IMR-90 (cell line): ENCODE measurements at regions not wholly inside any gene's neighbourhood (a gene's known extent, or its start where the extent isn't known, plus 50 kb on each side); places are given as distances from the start of the nearest gene placed in this dataset.

Experiments
- ATAC-seq: fragments of 200-7000 bp; cut with Tn5 transposase; 2 replicates; pipeline ENCODE4 v1.9.1; 2020; ENCODE audit warnings: low read depth, mild to moderate bottlenecking, moderate library complexity
- BruUV-seq: library from RNA; stranded (reverse); fragments of 400-500 nt; replicated peaks from 2 replicates; lab custom pipeline; 2021; lab: Mats Ljungman, UMichigan
- CTCF ChIA-PET: fragments of 300-600 bp; formaldehyde crosslinking; extraction: SDS; loops from one replicate; lab custom pipeline; 2021; ENCODE audit warnings: antibody characterized with exemption; lab: Yijun Ruan, JAX
- POLR2A ChIA-PET: fragments of 300-600 bp; sonication (Branson Sonifier 250); formaldehyde crosslinking; loops from one replicate; lab custom pipeline; 2022; ENCODE audit warnings: antibody characterized with exemption; ENCODE audit not compliant: unreplicated experiment; lab: Charles Lee
- DNase-seq: peaks from one replicate; pipeline ENCODE4 v3.0.0; 2013
- H2AFZ ChIP-seq: replicated peaks from 2 replicates; pipeline ENCODE3; 2013; ENCODE audit warnings: low read length, mild to moderate bottlenecking; ENCODE audit not compliant: poor library complexity
- H2AK5ac ChIP-seq: 2 replicates; pipeline ENCODE4 v1.6.1; 2013; ENCODE audit warnings: low read depth, low read length, inconsistent platforms
- H2AK9ac ChIP-seq: replicated peaks from 2 replicates; pipeline ENCODE3; 2013; ENCODE audit warnings: mild to moderate bottlenecking, low read depth, low read length, moderate library complexity; ENCODE audit not compliant: poor library complexity
- H2BK120ac ChIP-seq: 2 replicates; pipeline ENCODE4 v1.6.1; 2013; ENCODE audit warnings: low read depth, low read length, inconsistent platforms
- H2BK15ac ChIP-seq: 3 replicates; pipeline ENCODE4 v1.6.1; 2013; ENCODE audit warnings: low read depth, low read length, inconsistent platforms
- H2BK20ac ChIP-seq: 2 replicates; pipeline ENCODE4 v1.6.1; 2013; ENCODE audit warnings: low read depth, mild to moderate bottlenecking, inconsistent platforms, low read length, moderate library complexity
- H2BK5ac ChIP-seq: 2 replicates; pipeline ENCODE4 v1.6.1; 2013; ENCODE audit warnings: mild to moderate bottlenecking, low read depth, low read length, inconsistent platforms; ENCODE audit not compliant: poor library complexity, severe bottlenecking
- H3K14ac ChIP-seq: replicated peaks from 2 replicates; pipeline ENCODE4 v1.6.1; 2013; ENCODE audit warnings: low read depth, low read length, inconsistent platforms
- H3K18ac ChIP-seq: 2 replicates; pipeline ENCODE4 v1.6.1; 2013; ENCODE audit warnings: low read depth, low read length, control low read depth
- H3K23ac ChIP-seq: 2 replicates; pipeline ENCODE4 v1.6.1; 2013; ENCODE audit warnings: low read depth, low read length, inconsistent platforms
- H3K27ac ChIP-seq: 2 replicates; pipeline ENCODE4 v1.5.1; 2013; ENCODE audit warnings: mild to moderate bottlenecking, control low read depth, low read length; ENCODE audit not compliant: insufficient read depth
- H3K27me3 ChIP-seq: 2 replicates; pipeline ENCODE4 v1.6.1; 2013; ENCODE audit warnings: low read length; ENCODE audit not compliant: control insufficient read depth, insufficient read depth
- H3K36me3 ChIP-seq: 2 replicates; pipeline ENCODE4 v1.6.1; 2013; ENCODE audit warnings: low read length, mixed read lengths; ENCODE audit not compliant: control insufficient read depth, insufficient read depth
- H3K4ac ChIP-seq: 2 replicates; pipeline ENCODE4 v1.6.1; 2013; ENCODE audit warnings: low read depth, low read length, inconsistent platforms
- H3K4me1 ChIP-seq: 2 replicates; pipeline ENCODE4 v1.6.1; 2013; ENCODE audit warnings: low read length, mixed read lengths; ENCODE audit not compliant: control insufficient read depth, insufficient read depth
- H3K4me2 ChIP-seq: 2 replicates; pipeline ENCODE4 v1.6.1; 2013; ENCODE audit warnings: low read depth, mild to moderate bottlenecking, control low read depth, low read length, moderate library complexity
- H3K4me3 ChIP-seq: 2 replicates; pipeline ENCODE4 v1.5.1; 2013; ENCODE audit warnings: low read depth, mild to moderate bottlenecking, control low read depth, low read length, moderate library complexity; ENCODE audit not compliant: insufficient read depth
- H3K56ac ChIP-seq: 2 replicates; pipeline ENCODE4 v1.6.1; 2013; ENCODE audit warnings: low read length, inconsistent platforms; ENCODE audit not compliant: insufficient read depth; ENCODE audit errors: extremely low read depth
- H3K79me1 ChIP-seq, 2 experiments: 2 replicates each; pipeline ENCODE4 v1.6.1; 2013; ENCODE audit warnings: low read length in 2 of 2, inconsistent platforms in 1 of 2, low read depth in 1 of 2
- H3K9ac ChIP-seq: 2 replicates; pipeline ENCODE4 v1.6.1; 2013; ENCODE audit warnings: low read depth, low read length, control low read depth
- H3K9me1 ChIP-seq: 2 replicates; pipeline ENCODE4 v1.6.1; 2013; ENCODE audit warnings: low read length, inconsistent platforms; ENCODE audit not compliant: insufficient read depth
- H3K9me3 ChIP-seq: 2 replicates; pipeline ENCODE4 v1.6.1; 2013; ENCODE audit warnings: low read length; ENCODE audit not compliant: control insufficient read depth, insufficient read depth
- H4K20me1 ChIP-seq: 2 replicates; pipeline ENCODE4 v1.6.1; 2013; ENCODE audit warnings: low read length, inconsistent platforms; ENCODE audit not compliant: insufficient read depth
- H4K5ac ChIP-seq: 2 replicates; pipeline ENCODE4 v1.6.1; 2013; ENCODE audit warnings: mild to moderate bottlenecking, low read depth, low read length, control low read depth
- H4K8ac ChIP-seq, 2 experiments: 2 replicates each; pipeline ENCODE4 v1.6.1; 2013; ENCODE audit warnings: low read depth in 2 of 2, low read length in 2 of 2, control low read depth in 1 of 2, inconsistent platforms in 1 of 2
- H4K91ac ChIP-seq: 2 replicates; pipeline ENCODE4 v1.6.1; 2013; ENCODE audit warnings: low read depth, low read length, inconsistent platforms; ENCODE audit not compliant: insufficient read depth
- CEBPB ChIP-seq: IDR thresholded peaks from 2 replicates; pipeline ENCODE4 v1.6.1; 2012; ENCODE audit warnings: low read depth, low read length, improper control_type of control experiment
- CHD1 ChIP-seq: IDR thresholded peaks from 2 replicates; pipeline ENCODE4 v1.6.1; 2012; ENCODE audit warnings: low read depth, low read length, improper control_type of control experiment
- CTCF ChIP-seq: conservative IDR thresholded peaks from 2 replicates; pipeline ENCODE4 v1.5.1; 2012; ENCODE audit warnings: mild to moderate bottlenecking, low read depth, low read length, improper control_type of control experiment
- ELK1 ChIP-seq: fragments of 150-350 bp; IDR thresholded peaks from 2 replicates; pipeline ENCODE4 v1.6.1; 2016; ENCODE audit warnings: low read depth, mild to moderate bottlenecking, low read length, moderate library complexity, borderline replicate concordance
- FOS ChIP-seq: fragments of 150-350 bp; IDR thresholded peaks from 2 replicates; pipeline ENCODE4 v1.6.1; 2016; ENCODE audit warnings: low read depth, low read length
- MAFK ChIP-seq: IDR thresholded peaks from 2 replicates; pipeline ENCODE4 v1.6.1; 2012; ENCODE audit warnings: low read depth, low read length, improper control_type of control experiment
- NFE2L2 ChIP-seq: fragments of 150-350 bp; IDR thresholded peaks from 2 replicates; pipeline ENCODE4 v1.6.1; 2016; ENCODE audit warnings: low read depth, mild to moderate bottlenecking, low read length
- RAD21 ChIP-seq: IDR thresholded peaks from 2 replicates; pipeline ENCODE4 v1.6.1; 2012; ENCODE audit warnings: low read length, improper control_type of control experiment
- RCOR1 ChIP-seq: IDR thresholded peaks from 2 replicates; pipeline ENCODE4 v1.6.1; 2012; ENCODE audit warnings: mild to moderate bottlenecking, low read length, improper control_type of control experiment; ENCODE audit not compliant: insufficient replicate concordance
- WGBS, 2 experiments: methylation state at CpG; one replicate each; pipeline versions ENCODE4 v1.1.5 to v1.1.7; 2013; ENCODE audit warnings: missing lambda C conversion rate in 2 of 2; ENCODE audit not compliant: insufficient read length in 1 of 2; ENCODE audit errors: extremely low coverage in 2 of 2; 5-methylcytosine and 5-hydroxymethylcytosine counted together
- dilution Hi-C: fragments of 300-500 bp; cut with HindIII; formaldehyde crosslinking; loops from one replicate; pipeline ENCODE4 v1.14.3; 2018; ENCODE audit warnings: low sequenced_read_pairs; ENCODE audit not compliant: unreplicated experiment
- in situ Hi-C: fragments of 300-500 bp; cut with MboI; formaldehyde crosslinking; loops from 3 replicates; pipeline ENCODE4 v1.14.3; 2019; ENCODE audit warnings: low sequenced_read_pairs, inconsistent platforms, mixed read lengths
- intact Hi-C: fragments of 100-400 bp; cut with micrococcal nuclease; formaldehyde crosslinking; loops from 2 replicates; pipeline ENCODE4 v1.10.0; 2022

DNA sequence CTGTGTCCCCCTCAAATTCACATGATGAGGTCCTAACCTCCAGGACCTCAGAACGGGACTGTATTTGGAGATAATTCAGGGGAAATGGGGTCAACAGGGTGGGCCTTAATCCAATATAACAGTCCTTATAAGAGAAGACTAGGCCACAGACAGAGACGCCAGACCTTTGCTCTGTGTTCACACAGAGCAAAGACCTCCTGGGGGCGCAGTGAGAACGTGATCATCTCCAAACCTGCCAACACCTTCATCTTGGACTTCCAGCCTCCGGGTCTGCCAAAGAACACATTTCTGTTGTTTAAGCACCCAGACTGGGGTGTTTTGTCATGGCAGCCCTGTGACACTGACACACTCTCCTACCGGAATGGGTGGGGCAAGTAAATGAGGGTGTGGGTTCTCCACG, 250.2 kb downstream of the MN1 start:
- H4K5ac ChIP-seq: no peak overlapping the region
- BruUV-seq: no TSS peak
- H2BK120ac ChIP-seq: no peak overlapping the region
- H2BK5ac ChIP-seq: no peak overlapping the region
- WGBS, 2 experiments: no CpG with 5 or more reads among the region's 7 CpGs
- H2AK5ac ChIP-seq: no peak overlapping the region
- no peak overlapping the region for H2AFZ ChIP-seq
- no peak overlapping the region for H2BK15ac ChIP-seq
- no peaks in the 10 kb centered on the region for H3K36me3 ChIP-seq
- H3K9me1 ChIP-seq: no peaks in the 10 kb centered on the region
- no peak overlapping the region for H3K4me3 ChIP-seq
- dilution Hi-C loops: no loop called here
- no peak overlapping the region for H3K23ac ChIP-seq
- CTCF ChIA-PET: no interaction called here
- H2BK20ac ChIP-seq: no peak overlapping the region
- H3K4me1 ChIP-seq: peaks cover 2% of the 10 kb centered on the region; the same call in 1 of the 2 replicates
- H3K27me3 ChIP-seq: peaks cover 16% of the 10 kb centered on the region
- no peak overlapping the region for H3K9ac ChIP-seq
- intact Hi-C loops: no loop called here
- in situ Hi-C loops: no loop called here
- ATAC-seq: no peak
- H3K9me3 ChIP-seq: peaks cover 6% of the 10 kb centered on the region
- no peak overlapping the region for H3K14ac ChIP-seq
- H3K56ac ChIP-seq: no peak overlapping the region
- TF ChIP-seq CEBPB: no peak
- TF ChIP-seq FOS: no peak
- TF ChIP-seq MAFK: no peak
- no peak for TF ChIP-seq CTCF
- TF ChIP-seq RCOR1: no peak
- no peak for TF ChIP-seq NFE2L2
- no peak for TF ChIP-seq CHD1
- TF ChIP-seq RAD21: no peak
- no peak for TF ChIP-seq ELK1
- H2AK9ac ChIP-seq: no peak overlapping the region
- H4K8ac ChIP-seq: no peak overlapping the region
- H4K91ac ChIP-seq: no peak overlapping the region
- no peak overlapping the region for H3K4ac ChIP-seq
- H3K27ac ChIP-seq: no peak overlapping the region
- no peak overlapping the region for H3K18ac ChIP-seq
- no peaks in the 10 kb centered on the region for H3K79me1 ChIP-seq
- POLR2A ChIA-PET: no interaction called here
- no peak overlapping the region for H3K4me2 ChIP-seq
- DNase-seq: no peak
- no peaks in the 10 kb centered on the region for H4K20me1 ChIP-seq
